ENCODE measurements at regions not wholly inside any gene's neighbourhood (a gene's known extent, or its start where the extent isn't known, plus 50 kb on each side); places are given as distances from the start of the nearest gene placed in this dataset.

DNA sequence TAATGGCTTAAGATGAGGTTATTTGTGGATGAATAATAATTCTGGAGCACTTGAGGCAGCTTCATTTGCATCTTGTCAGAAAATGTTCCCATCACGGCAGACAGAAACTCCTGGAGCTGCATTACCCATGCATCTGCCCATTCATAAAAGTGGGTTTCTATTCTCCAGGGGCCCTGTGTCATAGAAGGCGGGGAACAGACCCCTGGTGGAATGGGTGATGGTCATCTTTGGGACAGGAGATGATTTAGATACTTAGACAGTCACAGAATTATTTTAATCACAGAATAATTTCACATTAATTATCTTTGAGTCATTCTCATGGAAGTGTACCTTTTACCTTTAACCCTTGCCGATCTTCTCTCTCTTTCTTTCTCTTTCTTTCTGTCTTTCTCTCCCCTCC is 980.7 kb upstream of the TMEM132C start:
- DNase-seq (ENCODE audit: low read depth), result no peak

DNA sequence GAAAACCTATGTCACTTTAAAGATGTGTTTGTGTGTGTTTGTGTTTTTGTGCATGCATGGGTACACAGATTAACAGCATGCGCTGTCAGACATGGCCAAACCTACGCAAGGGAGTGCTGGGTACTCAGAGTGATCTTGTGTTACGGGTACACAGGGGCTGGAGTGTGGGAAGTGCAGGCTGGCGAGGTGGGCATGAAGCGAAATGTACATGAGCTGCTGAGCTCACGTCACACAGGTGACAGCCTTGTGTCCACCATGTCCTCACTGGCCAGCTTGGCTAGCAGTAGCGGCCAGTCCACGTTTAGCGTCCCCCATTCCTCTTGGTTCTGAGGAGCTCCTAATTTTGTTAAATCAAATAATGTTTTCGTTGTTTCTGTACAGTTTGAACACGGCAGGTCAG is 979.7 kb upstream of the TMEM132C start:
- DNase-seq (ENCODE audit: low read depth), result no peak

DNA sequence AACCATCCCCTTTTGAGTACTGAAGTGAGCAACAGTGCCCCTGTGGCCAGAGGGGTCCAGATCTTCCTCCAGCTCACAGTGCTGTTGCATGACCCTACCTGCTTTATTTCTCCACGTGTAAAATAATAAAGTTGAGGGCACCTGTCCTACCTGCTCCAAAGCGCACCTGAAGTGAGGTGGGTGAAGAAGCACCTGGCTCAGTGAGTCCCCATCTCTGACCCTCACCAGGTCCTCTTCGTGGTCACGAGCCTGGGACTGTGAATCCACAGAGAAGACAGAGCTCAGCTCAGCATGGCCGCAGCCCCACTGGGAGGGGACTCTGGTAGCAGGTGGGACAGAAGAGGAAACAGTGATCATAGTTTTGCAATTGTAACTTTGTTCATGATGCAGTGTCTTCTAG is 976.7 kb upstream of the TMEM132C start:
- DNase-seq (ENCODE audit: low read depth), result no peak

DNA sequence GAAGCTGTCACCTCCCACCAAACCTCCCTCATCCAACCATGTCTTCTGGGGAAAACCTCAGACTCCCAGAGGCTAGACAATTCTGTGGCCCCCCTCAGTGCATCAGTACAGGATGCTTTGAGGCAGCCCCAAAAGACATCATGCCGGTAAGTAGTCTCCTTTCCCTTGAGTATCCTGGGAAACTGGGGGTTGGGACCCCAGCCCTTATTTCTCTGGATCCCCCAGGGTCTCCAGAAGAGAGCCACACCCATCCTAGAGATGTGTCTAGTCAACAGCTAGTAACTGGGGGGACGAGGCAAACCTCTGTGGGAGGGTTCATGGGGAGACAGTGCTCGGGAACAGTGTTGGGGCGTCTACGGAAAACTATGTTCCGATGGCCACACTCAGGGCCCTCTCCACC is 974.2 kb upstream of the TMEM132C start:
- DNase-seq (ENCODE audit: low read depth), result no peak

DNA sequence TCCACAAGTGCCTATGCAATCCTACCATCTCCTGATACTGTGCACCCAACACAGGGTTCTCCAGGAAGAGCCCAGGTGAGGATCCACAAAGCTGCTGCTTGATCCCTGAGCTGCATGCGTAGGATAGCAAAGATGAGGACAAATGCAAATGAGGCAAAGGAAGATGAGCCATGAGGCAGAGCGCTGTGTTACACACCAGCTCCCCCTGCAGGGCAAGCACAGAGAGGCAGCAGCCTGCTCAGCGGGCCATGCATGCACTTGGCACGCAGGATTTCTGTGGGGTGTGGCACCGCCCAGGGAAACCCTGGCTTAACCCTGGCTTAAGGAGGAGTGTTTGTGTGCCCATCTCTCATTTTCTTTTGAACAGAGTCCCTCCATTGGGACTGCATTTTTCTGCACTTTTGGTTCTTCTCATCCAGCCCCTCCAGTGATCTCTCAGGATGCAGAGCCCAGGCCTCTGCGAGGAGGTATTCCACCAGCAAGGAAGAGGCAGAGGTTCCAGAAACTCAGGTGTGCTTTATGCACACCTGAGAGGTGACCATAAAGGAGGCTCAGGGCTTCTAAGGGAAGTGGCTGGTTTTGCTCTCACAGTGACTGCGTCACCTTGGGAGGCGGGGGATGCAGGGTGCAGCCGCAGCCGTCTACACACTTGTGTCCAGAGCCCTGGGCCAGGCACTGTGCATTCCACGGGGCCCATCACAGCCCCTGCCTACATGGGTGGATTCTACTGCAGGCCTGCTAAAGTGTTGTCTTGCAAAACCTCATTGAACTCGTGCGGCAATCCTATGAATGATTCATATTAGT is 973.3 kb upstream of the TMEM132C start:
- peak; percentile 60 for DNase-seq (ENCODE audit: low read depth)

DNA sequence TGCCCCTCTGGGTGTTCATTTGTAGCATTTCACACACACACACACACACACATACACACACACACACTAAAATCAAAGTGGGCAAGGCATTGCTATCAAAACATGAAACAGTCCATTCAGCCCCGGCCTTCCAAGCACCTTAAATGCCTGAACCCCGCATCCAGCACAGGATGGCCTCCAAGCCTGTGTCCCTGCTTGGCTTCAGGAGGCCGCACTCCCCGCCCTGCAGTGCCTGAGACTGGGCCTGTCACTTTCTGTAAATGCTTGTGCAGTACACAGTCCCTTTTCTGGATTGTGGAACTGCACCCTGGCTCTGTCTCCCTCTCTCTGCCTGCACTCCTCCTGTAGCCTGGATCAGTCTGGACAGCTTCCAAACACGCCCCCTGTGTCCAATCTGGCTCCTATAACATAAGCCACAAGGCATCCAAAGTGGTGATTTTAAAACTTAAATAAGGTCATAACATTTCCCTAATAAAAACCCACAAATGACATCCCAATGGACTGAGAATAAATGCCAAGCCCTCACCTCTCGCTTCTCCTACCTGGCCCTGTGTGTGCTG is 972.2 kb upstream of the TMEM132C start:
- DNase-seq (ENCODE audit: low read depth), result no peak

DNA sequence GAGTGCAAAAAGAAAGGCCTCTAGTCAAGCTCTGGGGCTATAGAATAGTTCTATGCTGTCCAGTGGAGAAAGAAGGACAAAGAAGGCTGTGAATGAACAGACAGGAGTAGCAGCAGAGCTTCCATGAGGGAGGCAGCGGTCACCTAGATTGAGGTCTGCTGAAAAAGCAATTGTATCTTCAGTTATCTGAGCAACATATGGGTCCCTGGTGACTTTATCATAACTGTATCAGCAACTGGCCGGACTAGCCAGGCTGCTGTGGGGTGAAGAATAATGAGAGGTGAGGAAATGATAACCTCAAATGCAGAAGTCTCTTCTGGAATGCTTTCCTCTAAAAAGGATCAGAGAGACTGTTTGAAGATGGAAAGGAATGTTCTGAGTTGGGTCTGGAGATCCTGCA is 971.3 kb upstream of the TMEM132C start:
- no peak for DNase-seq (ENCODE audit: low read depth)

DNA sequence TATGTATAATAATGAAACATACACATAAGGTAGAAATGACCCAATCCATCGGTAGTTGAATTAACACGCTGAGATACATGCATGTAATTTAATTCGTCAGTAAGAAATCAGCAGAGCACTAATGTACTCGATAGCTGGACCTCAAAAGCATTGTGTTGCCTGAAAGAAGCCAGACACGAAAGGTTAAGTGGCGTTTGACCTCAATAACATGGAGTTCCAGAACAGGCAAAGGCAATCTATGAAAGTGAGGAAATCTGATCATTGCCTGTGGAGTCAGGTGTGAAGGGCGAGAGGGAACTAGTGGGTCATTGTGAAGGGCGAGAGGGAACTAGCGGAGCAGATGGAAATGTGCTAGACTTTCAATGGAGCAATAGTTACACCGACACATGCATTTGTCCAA is 970.4 kb upstream of the TMEM132C start:
- DNase-seq (ENCODE audit: low read depth), result no peak

DNA sequence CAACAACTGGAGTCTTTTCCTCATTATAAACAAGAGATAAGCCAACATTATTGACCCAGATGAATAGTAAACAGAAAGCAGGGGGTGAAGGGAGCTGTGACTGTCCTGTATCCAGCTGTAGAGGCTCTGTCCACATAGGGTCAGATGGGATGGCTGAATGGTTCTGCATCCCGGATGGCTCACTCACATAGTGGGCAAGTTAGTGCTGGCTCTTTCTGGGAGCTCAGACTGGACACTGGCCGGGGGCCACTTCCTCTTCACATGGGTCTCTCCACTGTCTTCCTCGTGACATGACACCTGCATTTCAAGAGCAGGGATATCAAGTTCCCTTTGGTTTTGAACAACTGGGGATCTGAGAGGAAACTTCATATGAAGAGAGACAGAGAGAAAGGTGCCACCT is 969.6 kb upstream of the TMEM132C start:
- no peak for DNase-seq (ENCODE audit: low read depth)

DNA sequence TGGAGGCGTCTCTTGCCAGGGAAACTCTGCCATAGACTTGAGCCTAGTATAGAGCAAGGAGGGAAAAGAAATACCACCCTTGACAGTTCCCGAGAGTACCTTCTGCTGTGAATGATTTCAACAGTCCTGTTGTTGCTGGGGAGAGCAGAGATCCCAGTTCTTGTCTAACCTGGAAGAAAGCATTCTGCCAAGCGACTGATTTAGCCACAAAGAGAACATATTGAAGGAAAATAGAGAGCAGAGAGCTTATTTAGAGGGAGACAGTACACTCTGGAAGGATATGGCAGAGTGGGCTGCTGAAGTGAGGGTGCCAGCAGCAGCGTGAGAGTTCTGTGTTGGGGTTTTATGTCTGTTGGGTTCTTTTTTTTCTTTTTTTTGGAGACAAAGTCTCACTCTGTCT is 966.9 kb upstream of the TMEM132C start:
- DNase-seq (ENCODE audit: low read depth), result no peak

DNA sequence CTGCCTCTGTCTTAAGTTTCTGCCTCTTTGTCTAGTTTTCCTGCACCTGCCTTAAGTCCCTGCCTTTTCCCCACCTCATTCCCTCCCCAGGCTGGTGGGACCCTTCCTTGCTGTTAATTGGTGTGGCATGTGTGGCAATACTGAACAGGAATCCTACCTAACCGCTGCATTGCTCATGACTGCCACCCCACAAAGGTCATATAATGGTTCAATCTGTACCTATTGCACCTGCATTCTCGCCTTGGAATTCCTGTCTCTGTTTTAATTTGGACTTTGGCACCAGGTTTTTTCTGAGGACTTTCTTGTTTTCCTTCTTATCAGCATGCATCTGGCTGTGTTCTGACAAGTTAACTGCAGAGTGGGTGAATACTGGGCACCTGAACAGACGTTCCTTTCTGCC is 966.2 kb upstream of the TMEM132C start:
- DNase-seq (ENCODE audit: low read depth), result no peak

DNA sequence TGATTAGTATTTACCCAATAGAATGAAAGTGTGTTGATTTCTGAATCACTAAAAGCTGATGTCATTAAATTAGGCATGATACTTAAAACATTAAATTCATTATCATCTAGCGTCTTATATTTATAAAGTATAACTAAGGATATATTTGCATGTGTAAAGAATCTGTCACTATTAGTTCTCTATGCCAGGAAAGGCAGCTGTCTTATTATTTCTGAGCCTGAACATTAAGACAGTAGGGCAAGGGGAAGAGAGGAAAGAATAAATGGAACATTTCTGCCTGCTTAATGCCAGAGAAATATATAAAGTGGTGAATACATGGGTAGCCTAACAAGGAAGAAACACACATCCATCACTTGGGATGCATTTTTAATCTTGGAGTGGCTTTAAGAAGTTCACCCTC is 965.1 kb upstream of the TMEM132C start:
- no peak for DNase-seq (ENCODE audit: low read depth)

DNA sequence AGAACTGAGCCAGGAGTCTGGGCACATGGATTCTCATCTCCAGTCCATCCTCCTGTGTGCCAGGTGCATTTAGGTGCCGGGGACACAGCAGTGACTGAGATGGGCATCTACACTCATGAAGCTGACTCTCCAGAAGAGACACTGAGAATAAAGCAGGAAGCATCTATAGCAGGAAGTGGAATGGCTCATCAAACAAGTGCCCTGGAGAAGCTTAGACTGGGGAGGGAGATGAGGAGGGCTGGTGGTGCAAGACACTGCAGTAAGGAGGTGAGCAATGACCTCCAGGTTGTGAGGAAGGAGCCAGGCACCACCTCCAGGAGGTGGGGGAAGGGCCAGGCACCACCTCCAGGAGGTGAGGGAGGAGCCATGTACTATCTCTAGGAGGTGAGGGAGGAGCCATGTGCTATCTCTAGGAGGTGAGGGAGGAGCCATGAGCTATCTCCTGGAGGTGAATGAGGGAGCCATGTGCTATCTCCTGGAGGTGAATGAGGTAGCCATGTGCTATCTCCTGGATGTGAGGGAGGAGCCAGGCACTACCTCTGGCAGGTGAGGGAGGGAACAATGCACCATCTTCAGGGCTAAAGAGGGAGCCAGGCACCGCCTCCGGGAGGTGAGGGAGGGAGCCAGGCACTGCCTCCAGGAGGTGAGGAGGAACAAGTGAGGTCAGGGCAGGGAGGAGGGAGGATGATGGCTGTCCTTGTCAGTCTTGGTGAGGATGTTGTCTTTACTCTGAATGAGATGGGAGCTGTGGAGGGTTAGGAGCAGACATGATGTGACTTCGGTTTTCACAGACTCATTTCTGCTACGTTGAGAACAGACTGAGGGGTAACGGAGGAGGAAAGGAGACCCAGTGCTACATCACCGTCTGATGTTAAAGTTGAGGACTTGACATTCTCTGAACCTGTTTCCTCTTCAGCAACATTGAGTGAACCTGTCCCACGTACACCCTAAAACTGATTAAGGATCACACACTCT is 961.9 kb upstream of the TMEM132C start:
- no peak for DNase-seq (ENCODE audit: low read depth)

DNA sequence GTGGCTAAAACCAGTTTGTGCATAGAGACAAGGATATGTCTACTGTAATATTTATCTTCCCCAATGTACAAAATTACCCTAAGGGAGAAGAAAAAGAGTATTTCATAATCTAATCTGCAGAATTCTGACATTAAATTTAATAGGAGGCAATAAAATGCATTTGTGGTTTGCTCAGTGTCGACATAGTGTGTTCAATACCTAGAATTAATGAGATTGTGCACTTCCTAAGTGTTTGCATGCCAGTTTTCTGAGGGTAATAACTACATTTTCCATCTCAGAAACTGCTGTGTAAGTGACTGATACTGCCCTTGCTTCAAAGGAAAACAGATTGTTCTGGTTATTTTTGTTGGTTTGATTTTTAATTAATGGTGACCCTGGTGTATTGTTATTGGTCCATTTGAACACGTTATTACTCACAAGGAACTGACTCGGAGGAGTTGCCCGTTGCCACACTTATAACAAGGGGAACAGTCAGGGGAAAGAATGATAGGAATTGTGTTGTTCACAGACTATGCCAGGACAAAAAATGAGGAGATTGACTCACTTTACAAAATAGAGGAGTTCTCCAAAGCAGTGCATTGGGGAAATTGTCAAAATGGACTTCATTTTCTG is 960.3 kb upstream of the TMEM132C start:
- DNase-seq (ENCODE audit: low read depth), result peak; percentile 61

DNA sequence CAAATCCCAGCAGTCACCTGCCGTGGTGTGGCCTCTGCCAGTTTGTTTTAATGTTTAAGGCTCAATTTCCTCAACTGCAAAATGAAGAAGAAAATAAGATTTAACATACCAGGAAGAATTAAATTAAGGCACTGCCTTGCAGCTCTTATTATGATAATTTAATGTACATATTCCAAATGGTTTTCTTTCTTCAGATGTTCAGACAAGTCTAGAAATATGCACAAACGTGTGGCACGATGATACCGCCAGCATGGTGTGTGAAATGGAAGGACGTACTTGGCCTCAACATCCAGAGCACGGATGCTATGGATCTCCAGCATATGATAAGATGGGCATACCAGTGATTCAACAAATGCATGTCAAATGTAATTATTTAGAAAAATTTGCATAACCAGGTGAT is 959.4 kb upstream of the TMEM132C start:
- DNase-seq (ENCODE audit: low read depth), result no peak

DNA sequence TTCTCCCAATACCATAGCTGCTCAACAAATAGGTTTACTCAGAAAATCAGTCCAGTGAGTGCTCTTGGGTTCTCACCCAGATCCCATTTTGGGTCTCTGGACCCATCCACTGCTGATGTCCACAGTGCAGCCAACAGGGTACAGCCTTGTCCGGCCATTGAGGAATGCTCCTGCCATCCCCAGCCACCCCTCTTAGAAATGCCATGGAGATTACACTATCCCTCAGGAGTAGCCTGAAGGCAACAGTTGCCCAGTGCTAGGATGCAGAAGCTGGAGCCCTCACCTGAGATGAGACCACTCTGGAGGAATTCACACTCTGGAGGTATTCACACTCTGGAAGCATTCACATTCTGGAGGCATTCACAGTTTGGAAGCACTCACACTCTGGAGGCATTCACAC is 958.8 kb upstream of the TMEM132C start:
- no peak for DNase-seq (ENCODE audit: low read depth)

DNA sequence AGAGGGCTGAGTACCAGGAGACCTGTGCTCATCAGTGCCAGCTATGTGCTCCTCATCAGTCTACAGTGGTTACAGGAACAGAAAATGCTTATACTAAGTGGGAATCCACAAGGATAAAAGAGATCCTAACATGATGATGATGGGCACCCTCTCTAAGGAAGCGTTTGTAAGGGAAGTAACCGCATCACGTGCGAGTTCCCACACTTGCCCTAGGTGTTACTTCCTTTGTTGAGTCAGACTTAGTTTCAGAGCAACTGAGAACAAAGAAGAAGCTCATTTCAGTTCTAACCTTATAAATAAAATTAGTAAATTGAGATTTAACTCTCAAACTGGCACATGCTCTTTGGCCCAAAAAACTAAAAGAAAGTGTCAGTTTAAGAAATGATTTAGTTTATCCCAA is 956.4 kb upstream of the TMEM132C start:
- no peak for DNase-seq (ENCODE audit: low read depth)

DNA sequence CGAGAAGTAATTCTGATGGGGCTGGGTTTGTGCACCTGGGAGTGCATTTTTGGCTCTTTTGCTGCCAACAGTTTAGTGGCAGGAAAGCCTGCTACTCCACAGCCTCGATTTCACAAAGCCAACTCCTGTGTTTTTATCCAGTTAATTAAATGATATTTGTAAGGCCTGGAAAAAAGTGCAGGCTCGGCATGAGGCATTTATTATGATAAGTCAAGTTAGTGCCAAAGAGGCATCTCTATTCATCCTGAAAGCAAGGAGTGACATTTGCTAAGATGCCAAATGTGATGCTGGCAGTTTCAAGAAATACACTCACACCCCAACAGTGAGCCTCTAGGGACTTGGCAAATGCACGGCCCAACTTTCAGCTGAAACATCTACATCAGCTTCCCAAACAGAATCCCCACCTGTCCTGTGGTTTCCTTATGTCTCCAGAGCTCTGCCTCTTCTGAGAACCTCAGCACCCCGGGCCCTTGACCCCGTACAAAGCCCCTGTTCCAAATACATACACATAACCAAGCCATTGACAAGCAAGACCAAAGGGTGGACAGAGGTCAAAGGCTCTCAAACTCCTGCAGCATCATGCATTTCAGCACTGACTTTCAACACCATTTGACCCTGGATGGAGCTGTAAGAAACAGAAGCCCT is 955.1 kb upstream of the TMEM132C start:
- DNase-seq (ENCODE audit: low read depth), result no peak

DNA sequence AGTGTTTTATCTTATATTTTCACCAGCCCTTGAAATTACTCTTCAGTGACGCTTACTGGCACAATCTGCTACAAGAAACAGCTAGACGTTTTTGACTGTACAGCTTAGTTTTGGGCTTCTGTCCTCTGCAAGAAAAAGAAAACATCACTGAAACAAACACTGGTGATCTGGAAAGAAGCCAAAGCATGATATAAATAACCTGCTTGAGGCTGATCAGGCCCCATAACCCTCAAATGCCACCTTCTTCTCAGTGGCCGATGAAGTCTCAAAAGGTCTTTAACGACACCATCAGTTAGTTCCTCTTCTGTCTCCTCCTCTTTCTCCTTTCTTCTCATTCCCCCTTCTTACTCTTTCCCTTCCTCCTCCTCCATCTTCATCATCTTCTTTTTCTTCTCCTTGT is 942.3 kb upstream of the TMEM132C start:
- no peak for DNase-seq (ENCODE audit: low read depth)

DNA sequence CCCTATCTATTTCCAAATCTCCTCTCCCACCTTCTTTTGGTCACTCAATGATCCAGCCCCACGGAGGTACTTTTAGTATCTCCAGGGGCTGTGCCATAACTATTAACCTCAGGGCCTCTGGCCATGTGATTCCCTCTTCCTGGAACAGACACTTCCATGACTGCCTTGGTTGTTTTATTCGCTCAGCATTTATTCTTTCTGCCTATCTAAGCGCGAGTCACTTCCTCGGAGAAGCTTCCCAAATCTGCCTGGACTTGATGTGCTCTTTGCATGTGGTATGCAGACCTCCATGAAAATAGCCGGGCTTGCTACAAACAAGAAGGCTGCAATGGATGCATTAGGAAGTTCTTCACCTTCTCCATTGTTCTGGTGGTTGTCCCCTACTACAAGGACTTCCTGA is 939.0 kb upstream of the TMEM132C start:
- DNase-seq (ENCODE audit: low read depth), result no peak

DNA sequence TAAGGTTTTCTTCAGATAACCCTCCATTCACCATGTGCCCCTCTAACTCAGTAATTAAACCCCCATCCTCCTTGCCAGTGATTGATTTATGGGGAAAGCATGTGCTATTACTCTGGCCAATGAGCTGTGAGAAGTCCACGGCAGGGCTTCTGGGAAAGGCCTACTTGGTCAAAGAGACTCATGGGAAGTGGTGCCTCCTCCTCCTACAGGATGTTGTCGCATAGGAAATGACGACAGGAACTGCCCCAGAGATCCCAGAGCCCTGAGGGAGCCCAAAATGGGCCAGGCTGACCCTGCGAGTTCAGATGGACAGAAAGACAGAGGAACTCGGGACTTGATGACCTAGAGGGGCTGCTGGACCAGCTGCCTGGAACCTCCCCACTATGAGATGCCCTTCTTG is 938.1 kb upstream of the TMEM132C start:
- no peak for DNase-seq (ENCODE audit: low read depth)

DNA sequence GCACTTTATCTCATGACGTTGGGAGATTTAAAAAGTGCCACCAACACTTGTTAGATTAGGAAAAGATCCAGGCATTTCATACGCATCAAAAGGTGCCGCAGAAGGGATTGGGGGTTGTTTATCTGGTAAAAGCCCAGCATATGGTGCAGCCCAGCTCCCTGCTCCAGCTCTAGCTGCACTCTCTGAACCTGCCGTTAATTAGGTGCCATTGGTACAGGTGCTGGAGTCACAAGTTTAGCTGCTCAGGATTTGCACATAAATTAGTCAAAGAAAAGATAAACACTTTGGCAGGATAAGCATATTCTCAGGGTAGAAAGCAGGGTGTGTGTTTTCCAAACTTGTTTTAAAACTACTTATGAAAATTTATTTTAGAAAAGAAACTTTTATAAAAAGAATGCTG is 932.6 kb upstream of the TMEM132C start:
- no peak for DNase-seq (ENCODE audit: low read depth)
